ENCODE measurements at regions not wholly inside any gene's neighbourhood (a gene's known extent, or its start where the extent isn't known, plus 50 kb on each side); places are given as distances from the start of the nearest gene placed in this dataset.

DNA sequence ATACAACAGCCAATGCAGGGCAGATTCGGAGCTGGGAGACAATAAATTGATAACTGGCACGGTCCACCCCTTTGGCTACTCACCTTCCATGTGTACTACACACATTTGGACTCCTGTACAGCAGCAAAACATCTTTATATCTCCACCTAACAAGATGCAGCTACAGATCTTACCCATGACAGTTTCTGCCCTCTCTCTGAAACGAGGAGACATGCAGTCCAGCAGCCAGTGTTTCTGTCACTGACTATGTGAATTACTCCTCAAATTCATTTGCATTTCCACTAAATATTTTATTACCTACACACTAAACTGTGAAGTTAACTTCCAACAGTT lies 58.7 kb upstream of the BEGAIN start:
- Histone ChIP-seq H3K4me1 (ENCODE audit: low read depth, poor library complexity, severe bottlenecking) (peaks cover 15% of the 10 kb centered on the region), H3K9ac (no peak overlapping the region), H3K4me2 (no peak overlapping the region), H3K36me3 (ENCODE audit: insufficient read depth) (no peaks in the 10 kb centered on the region), H3K27me3 (ENCODE audit: insufficient read depth, low read depth) (no peaks in the 10 kb centered on the region), H3K27ac (no peak overlapping the region), H3K4me3 (IDR thresholded peaks at IDR 0.05; ENCODE audit: insufficient read depth, low read depth, low read length) (no peak overlapping the region), H2AFZ (ENCODE audit: low read depth) (no peak overlapping the region), H3K79me2 (ENCODE audit: insufficient read depth, low read depth) (no peaks in the 10 kb centered on the region), H4K20me1 (ENCODE audit: insufficient read depth) (no peaks in the 10 kb centered on the region)
- TF ChIP-seq CTCF (conservative IDR thresholded peaks at IDR 0.05; ENCODE audit: low read depth, low read length), result no peak; the same call in 1 of the 2 replicates

- Histone ChIP-seq H4K20me1 (ENCODE audit: insufficient read depth) (no peaks in the 10 kb centered on the region), H3K36me3 (ENCODE audit: insufficient read depth) (no peaks in the 10 kb centered on the region), H2AFZ (ENCODE audit: low read depth) (no peak overlapping the region), H3K4me3 (IDR thresholded peaks at IDR 0.05; ENCODE audit: insufficient read depth, low read depth, low read length) (no peak overlapping the region), H3K9ac (no peak overlapping the region), H3K4me2 (no peak overlapping the region), H3K27ac (no peak overlapping the region), H3K79me2 (ENCODE audit: insufficient read depth, low read depth) (no peaks in the 10 kb centered on the region), H3K27me3 (ENCODE audit: insufficient read depth, low read depth) (no peaks in the 10 kb centered on the region; the same call in 1 of the 2 replicates), H3K4me1 (ENCODE audit: low read depth, poor library complexity, severe bottlenecking) (peaks cover 5% of the 10 kb centered on the region)
- TF ChIP-seq CTCF (conservative IDR thresholded peaks at IDR 0.05; ENCODE audit: low read depth, low read length), result no peak
Measured at GRCh38 chr14:100648474-100649172, 61.4 kb upstream of the BEGAIN start.

- Histone ChIP-seq H3K27ac (no peak overlapping the region), H4K20me1 (ENCODE audit: insufficient read depth) (no peaks in the 10 kb centered on the region), H3K4me2 (no peak overlapping the region), H3K27me3 (ENCODE audit: insufficient read depth, low read depth) (peaks cover 2% of the 10 kb centered on the region; the same call in 1 of the 2 replicates), H3K4me3 (IDR thresholded peaks at IDR 0.05; ENCODE audit: insufficient read depth, low read depth, low read length) (no peak overlapping the region), H3K79me2 (ENCODE audit: insufficient read depth, low read depth) (no peaks in the 10 kb centered on the region), H3K4me1 (ENCODE audit: low read depth, poor library complexity, severe bottlenecking) (peaks cover 5% of the 10 kb centered on the region), H2AFZ (ENCODE audit: low read depth) (no peak overlapping the region), H3K36me3 (ENCODE audit: insufficient read depth) (no peaks in the 10 kb centered on the region), H3K9ac (no peak overlapping the region)
- no peak for TF ChIP-seq CTCF (conservative IDR thresholded peaks at IDR 0.05; ENCODE audit: low read depth, low read length)
Measured at GRCh38 chr14:100649173-100649519, 61.9 kb upstream of the BEGAIN start.

- no peak overlapping the region for H3K9ac ChIP-seq
- no peak for TF ChIP-seq CTCF (conservative IDR thresholded peaks at IDR 0.05; ENCODE audit: low read depth, low read length)
- no peaks in the 10 kb centered on the region for H3K4me1 ChIP-seq (ENCODE audit: low read depth, poor library complexity, severe bottlenecking)
Measured at GRCh38 chr14:100651999-100652508, 64.8 kb upstream of the BEGAIN start.

More at GRCh38 chr14:100651999-100652508, 64.8 kb upstream of the BEGAIN start:
- Histone ChIP-seq H3K4me2 (no peak overlapping the region), H3K36me3 (ENCODE audit: insufficient read depth) (no peaks in the 10 kb centered on the region), H3K79me2 (ENCODE audit: insufficient read depth, low read depth) (no peaks in the 10 kb centered on the region), H2AFZ (ENCODE audit: low read depth) (no peak overlapping the region), H4K20me1 (ENCODE audit: insufficient read depth) (no peaks in the 10 kb centered on the region), H3K4me3 (IDR thresholded peaks at IDR 0.05; ENCODE audit: insufficient read depth, low read depth, low read length) (no peak overlapping the region), H3K27me3 (ENCODE audit: insufficient read depth, low read depth) (peaks cover 17% of the 10 kb centered on the region; the same call in 1 of the 2 replicates), H3K27ac (no peak overlapping the region)
